ENCODE measurements at regions not wholly inside any gene's neighbourhood (a gene's known extent, or its start where the extent isn't known, plus 50 kb on each side); places are given as distances from the start of the nearest gene placed in this dataset.

GRCh38 chr1:78240191-78240590 lies 194.4 kb downstream of the GIPC2 start:
- intact Hi-C loops (cut with micrococcal nuclease) = no loop called here
- no peak overlapping the region for H3K4me3 ChIP-seq (replicated peaks in 1 of 3; ENCODE audit: low read depth in 2 of 3, low read length in 3 of 3)
- no peak overlapping the region for H3K9ac ChIP-seq (ENCODE audit: insufficient read depth, low read length, poor library complexity, severe bottlenecking)
- WGBS (ENCODE audit: insufficient coverage) = no CpG with 5 or more reads among the region's 2 CpGs
- Mint-ChIP-seq H3K9me3 (peaks cover 1 to 12% (median 3%) of the 10 kb centered on the region in 7 donors), H3K27me3 (ENCODE audit: low read depth in 3 of 3) (peaks cover 0 to 3% (median 0%) of the 10 kb centered on the region in 3 donors), H3K27ac (no peak overlapping the region), H3K4me1 (no peaks in the 10 kb centered on the region), H3K36me3 (no peaks in the 10 kb centered on the region), H3K4me3 (no peak overlapping the region)
- no peak overlapping the region for H3K4me2 ChIP-seq (replicated peaks; ENCODE audit: extremely low read depth, low read length, poor library complexity, severe bottlenecking)
- H3K4me1 ChIP-seq (ENCODE audit: control insufficient read depth in 1 of 2, insufficient read depth in 2 of 2, low read length in 2 of 2) = no peaks in the 10 kb centered on the region
- H2AFZ ChIP-seq (ENCODE audit: insufficient read depth, low read depth, low read length, poor library complexity, severe bottlenecking) = no peak overlapping the region
- no peak overlapping the region for H3K27ac ChIP-seq (ENCODE audit: low read depth in 1 of 2, low read length in 2 of 2)
- no peak for TF ChIP-seq CTCF (IDR thresholded peaks at IDR 0.05)
- no peaks in the 10 kb centered on the region for H4K20me1 ChIP-seq (ENCODE audit: insufficient read depth, low read length)
- H3K27me3 ChIP-seq (ENCODE audit: control insufficient read depth in 2 of 2, insufficient read depth in 2 of 2, low read length in 2 of 2) = no peaks in the 10 kb centered on the region
- no peak for DNase-seq
- peaks cover 2 to 3% of the 10 kb centered on the region in 2 donors for H3K9me3 ChIP-seq (replicated peaks in 1 of 2; ENCODE audit: control insufficient read depth in 1 of 2, insufficient read depth in 1 of 2, low read length in 2 of 2)
- H3K36me3 ChIP-seq (replicated peaks in 1 of 2; ENCODE audit: control insufficient read depth in 1 of 2, insufficient read depth in 2 of 2, low read length in 2 of 2) = no peaks in the 10 kb centered on the region
- H3K79me2 ChIP-seq (ENCODE audit: insufficient read depth, low read length) = no peaks in the 10 kb centered on the region

- peaks cover 2 to 3% of the 10 kb centered on the region in 2 donors for H3K9me3 ChIP-seq (replicated peaks in 1 of 2; ENCODE audit: control insufficient read depth in 1 of 2, insufficient read depth in 1 of 2, low read length in 2 of 2)
- H3K27ac Mint-ChIP-seq = no peak overlapping the region
- H3K4me3 Mint-ChIP-seq = no peak overlapping the region
- no peaks in the 10 kb centered on the region for H3K27me3 ChIP-seq (ENCODE audit: control insufficient read depth in 2 of 2, insufficient read depth in 2 of 2, low read length in 2 of 2)
- H2AFZ ChIP-seq (ENCODE audit: insufficient read depth, low read depth, low read length, poor library complexity, severe bottlenecking) = no peak overlapping the region
- no peaks in the 10 kb centered on the region for H3K79me2 ChIP-seq (ENCODE audit: insufficient read depth, low read length)
- H3K9ac ChIP-seq (ENCODE audit: insufficient read depth, low read length, poor library complexity, severe bottlenecking) = no peak overlapping the region
- peaks cover 1 to 12% (median 3%) of the 10 kb centered on the region in 7 donors for H3K9me3 Mint-ChIP-seq
- no peak overlapping the region for H3K4me2 ChIP-seq (replicated peaks; ENCODE audit: extremely low read depth, low read length, poor library complexity, severe bottlenecking)
- H3K27me3 Mint-ChIP-seq (ENCODE audit: low read depth in 3 of 3) = peaks cover 0 to 3% (median 0%) of the 10 kb centered on the region in 3 donors
- DNase-seq = no peak
- no peak overlapping the region for H3K4me3 ChIP-seq (replicated peaks in 1 of 3; ENCODE audit: low read depth in 2 of 3, low read length in 3 of 3)
- TF ChIP-seq CTCF (IDR thresholded peaks at IDR 0.05) = no peak
- H3K36me3 ChIP-seq (replicated peaks in 1 of 2; ENCODE audit: control insufficient read depth in 1 of 2, insufficient read depth in 2 of 2, low read length in 2 of 2) = no peaks in the 10 kb centered on the region
- 71% methylated on average over 1 of the region's 3 CpGs for WGBS (ENCODE audit: insufficient coverage)
- H3K36me3 Mint-ChIP-seq = no peaks in the 10 kb centered on the region
- H3K27ac ChIP-seq (ENCODE audit: low read depth in 1 of 2, low read length in 2 of 2) = no peak overlapping the region
- intact Hi-C loops (cut with micrococcal nuclease) = no loop called here
- no peaks in the 10 kb centered on the region for H3K4me1 ChIP-seq (ENCODE audit: control insufficient read depth in 1 of 2, insufficient read depth in 2 of 2, low read length in 2 of 2)
- H4K20me1 ChIP-seq (ENCODE audit: insufficient read depth, low read length) = no peaks in the 10 kb centered on the region
- H3K4me1 Mint-ChIP-seq = no peaks in the 10 kb centered on the region
These were observed 195.0 kb downstream of the GIPC2 start for GRCh38 chr1:78240755-78241154.

Data from CD14-positive monocyte (primary cell).